ENCODE measurements at regions not wholly inside any gene's neighbourhood (a gene's known extent, or its start where the extent isn't known, plus 50 kb on each side); places are given as distances from the start of the nearest gene placed in this dataset.

DNA sequence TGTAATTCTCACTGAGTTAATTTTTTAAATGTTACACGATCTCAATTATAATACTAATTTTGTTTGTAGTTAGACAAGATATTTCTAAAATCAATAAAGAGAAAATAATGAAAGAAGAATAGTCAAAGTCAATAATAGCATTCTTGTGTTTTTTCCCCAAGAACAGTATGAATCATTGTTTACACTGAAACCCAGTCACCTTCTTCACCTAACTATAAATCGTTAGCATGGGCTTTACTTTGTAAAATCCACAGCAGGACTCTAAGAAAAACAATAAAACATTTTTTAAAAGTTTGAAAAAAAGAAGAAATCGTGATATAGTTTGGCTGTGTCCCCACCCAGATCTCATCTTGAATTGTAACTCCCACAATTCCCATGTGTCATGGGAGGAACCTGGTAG is 234.6 kb upstream of the LYPLAL1 start:
- Mint-ChIP-seq H3K9me3 (peaks cover 9% of the 10 kb centered on the region), H3K4me3 (no peak overlapping the region), H3K27me3 (ENCODE audit: low read depth) (no peaks in the 10 kb centered on the region), H3K27ac (no peak overlapping the region), H3K36me3 (ENCODE audit: low read depth) (no peaks in the 10 kb centered on the region), H3K4me1 (ENCODE audit: low read depth) (no peaks in the 10 kb centered on the region)
- no peak for DNase-seq (ENCODE audit: low spot score)

GRCh38 chr1:218942431-218942830 is 231.2 kb upstream of the LYPLAL1 start:
- Mint-ChIP-seq H3K27ac (no peak overlapping the region), H3K27me3 (ENCODE audit: low read depth) (no peaks in the 10 kb centered on the region), H3K4me3 (no peak overlapping the region), H3K9me3 (no peaks in the 10 kb centered on the region), H3K4me1 (ENCODE audit: low read depth) (no peaks in the 10 kb centered on the region), H3K36me3 (ENCODE audit: low read depth) (no peaks in the 10 kb centered on the region)
- DNase-seq (ENCODE audit: low spot score): no peak

DNA sequence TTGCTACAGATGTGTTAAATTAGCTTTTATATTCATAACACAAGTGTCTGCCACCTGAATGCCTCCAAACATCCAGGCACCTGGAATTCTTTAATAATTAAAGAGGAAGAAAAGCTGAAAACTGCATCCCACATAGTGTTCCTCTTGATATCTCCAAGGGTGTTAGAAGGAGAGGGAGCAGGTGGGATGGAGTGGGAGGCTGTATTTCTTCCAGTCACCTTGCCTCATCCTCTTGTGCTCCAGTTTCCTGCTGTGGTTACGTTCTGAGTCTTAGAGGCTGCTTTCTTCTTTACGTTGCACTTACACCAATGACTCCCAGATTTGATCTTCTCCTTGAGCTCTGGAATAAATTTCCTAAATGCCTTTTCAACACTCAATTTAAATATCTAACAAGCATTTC is 230.3 kb upstream of the LYPLAL1 start:
- no peaks in the 10 kb centered on the region for H3K4me1 Mint-ChIP-seq (ENCODE audit: low read depth)
- no peaks in the 10 kb centered on the region for H3K27me3 Mint-ChIP-seq (ENCODE audit: low read depth)
- H3K36me3 Mint-ChIP-seq (ENCODE audit: low read depth): no peaks in the 10 kb centered on the region
- no peak overlapping the region for H3K4me3 Mint-ChIP-seq
- DNase-seq (ENCODE audit: low spot score): no peak
- no peak overlapping the region for H3K27ac Mint-ChIP-seq
- H3K9me3 Mint-ChIP-seq: no peaks in the 10 kb centered on the region

- no peak for DNase-seq (ENCODE audit: low spot score)
- H3K9me3 Mint-ChIP-seq: no peaks in the 10 kb centered on the region
- no peaks in the 10 kb centered on the region for H3K27me3 Mint-ChIP-seq (ENCODE audit: low read depth)
- no peaks in the 10 kb centered on the region for H3K4me1 Mint-ChIP-seq (ENCODE audit: low read depth)
- H3K27ac Mint-ChIP-seq: no peak overlapping the region
- H3K36me3 Mint-ChIP-seq (ENCODE audit: low read depth): no peaks in the 10 kb centered on the region
- no peak overlapping the region for H3K4me3 Mint-ChIP-seq
These were observed 228.6 kb upstream of the LYPLAL1 start for GRCh38 chr1:218945050-218945449.

- no peaks in the 10 kb centered on the region for H3K9me3 Mint-ChIP-seq
- no peaks in the 10 kb centered on the region for H3K27me3 Mint-ChIP-seq (ENCODE audit: low read depth)
- DNase-seq (ENCODE audit: low spot score): no peak
- H3K36me3 Mint-ChIP-seq (ENCODE audit: low read depth): no peaks in the 10 kb centered on the region
- H3K4me3 Mint-ChIP-seq: no peak overlapping the region
- H3K27ac Mint-ChIP-seq: no peak overlapping the region
- H3K4me1 Mint-ChIP-seq (ENCODE audit: low read depth): no peaks in the 10 kb centered on the region
These were observed 227.5 kb upstream of the LYPLAL1 start for GRCh38 chr1:218946147-218946546.

DNA sequence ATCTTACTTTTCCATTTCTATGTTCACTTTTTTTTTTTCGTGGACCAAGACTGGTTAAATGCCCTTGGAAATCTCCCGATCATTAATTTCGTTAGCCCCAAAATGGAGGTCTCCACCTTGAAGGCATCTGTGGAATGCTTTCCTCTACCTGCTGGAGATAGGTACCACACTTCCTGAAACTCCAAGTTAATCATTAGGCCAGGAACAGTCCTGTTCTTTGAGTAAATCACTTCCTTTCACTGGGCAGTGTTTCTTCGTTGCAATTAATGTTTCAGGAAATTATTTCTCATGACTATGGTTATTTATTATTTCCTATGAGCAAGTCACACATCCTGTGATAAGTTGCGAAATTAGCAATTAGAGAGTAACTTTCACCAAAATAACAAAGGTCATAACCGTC is 225.2 kb upstream of the LYPLAL1 start:
- Mint-ChIP-seq H3K4me1 (ENCODE audit: low read depth) (no peaks in the 10 kb centered on the region), H3K9me3 (no peaks in the 10 kb centered on the region), H3K4me3 (no peak overlapping the region), H3K27me3 (ENCODE audit: low read depth) (no peaks in the 10 kb centered on the region), H3K27ac (no peak overlapping the region), H3K36me3 (ENCODE audit: low read depth) (no peaks in the 10 kb centered on the region)
- no peak for DNase-seq (ENCODE audit: low spot score)

GRCh38 chr1:218953386-218953785 is 220.3 kb upstream of the LYPLAL1 start:
- H3K4me1 Mint-ChIP-seq (ENCODE audit: low read depth): no peaks in the 10 kb centered on the region
- no peak for DNase-seq (ENCODE audit: low spot score)
- no peak overlapping the region for H3K27ac Mint-ChIP-seq
- H3K36me3 Mint-ChIP-seq (ENCODE audit: low read depth): no peaks in the 10 kb centered on the region
- no peaks in the 10 kb centered on the region for H3K9me3 Mint-ChIP-seq
- no peaks in the 10 kb centered on the region for H3K27me3 Mint-ChIP-seq (ENCODE audit: low read depth)
- H3K4me3 Mint-ChIP-seq: no peak overlapping the region

DNA sequence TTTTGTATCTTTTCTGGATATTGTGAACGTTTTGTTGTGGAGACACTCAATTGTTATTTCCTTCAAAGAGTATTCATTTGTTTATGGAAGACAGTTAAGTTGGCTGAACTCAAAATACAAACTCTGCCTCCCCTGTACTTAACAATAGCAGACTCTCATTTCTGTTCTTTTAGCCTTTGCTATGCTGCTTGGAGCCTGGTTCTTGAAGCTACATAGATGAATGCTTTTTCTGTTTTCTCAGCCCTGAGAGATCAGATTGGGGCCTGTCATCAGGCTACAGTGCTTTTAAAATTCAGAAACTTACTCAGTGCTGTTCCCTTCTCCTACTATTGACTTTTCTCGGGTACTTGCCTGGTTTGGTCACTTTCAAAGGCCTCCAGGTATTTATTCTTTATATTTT is 215.7 kb upstream of the LYPLAL1 start:
- H3K4me1 Mint-ChIP-seq (ENCODE audit: low read depth): no peaks in the 10 kb centered on the region
- H3K9me3 Mint-ChIP-seq: no peaks in the 10 kb centered on the region
- H3K4me3 Mint-ChIP-seq: no peak overlapping the region
- H3K27ac Mint-ChIP-seq: no peak overlapping the region
- no peaks in the 10 kb centered on the region for H3K36me3 Mint-ChIP-seq (ENCODE audit: low read depth)
- no peaks in the 10 kb centered on the region for H3K27me3 Mint-ChIP-seq (ENCODE audit: low read depth)
- DNase-seq (ENCODE audit: low spot score): no peak

DNA sequence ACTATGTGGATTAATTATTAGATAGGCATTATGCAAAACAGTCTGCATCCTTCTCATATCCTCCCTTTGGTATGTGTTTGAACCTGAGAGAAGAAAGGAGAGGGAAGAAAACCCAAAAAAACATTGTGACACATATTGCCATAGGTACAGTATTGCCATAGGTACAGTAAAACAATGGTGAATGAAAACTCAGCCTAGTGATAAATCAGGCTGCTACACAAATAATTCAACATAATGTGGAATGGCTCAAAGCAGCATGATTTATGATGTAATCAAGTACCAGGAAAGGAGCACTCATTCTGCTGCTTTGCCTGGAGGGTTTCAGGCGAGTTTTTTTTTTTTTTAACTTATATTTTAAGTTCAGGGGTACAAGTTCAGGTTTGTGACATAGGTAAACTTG is 213.9 kb upstream of the LYPLAL1 start:
- H3K36me3 Mint-ChIP-seq (ENCODE audit: low read depth): no peaks in the 10 kb centered on the region
- H3K4me3 Mint-ChIP-seq: no peak overlapping the region
- H3K27me3 Mint-ChIP-seq (ENCODE audit: low read depth): no peaks in the 10 kb centered on the region
- no peak for DNase-seq (ENCODE audit: low spot score)
- no peak overlapping the region for H3K27ac Mint-ChIP-seq
- no peaks in the 10 kb centered on the region for H3K9me3 Mint-ChIP-seq
- H3K4me1 Mint-ChIP-seq (ENCODE audit: low read depth): no peaks in the 10 kb centered on the region

- H3K4me3 Mint-ChIP-seq: no peak overlapping the region
- no peaks in the 10 kb centered on the region for H3K4me1 Mint-ChIP-seq (ENCODE audit: low read depth)
- H3K27me3 Mint-ChIP-seq (ENCODE audit: low read depth): no peaks in the 10 kb centered on the region
- no peaks in the 10 kb centered on the region for H3K36me3 Mint-ChIP-seq (ENCODE audit: low read depth)
- DNase-seq (ENCODE audit: low spot score): no peak
- H3K27ac Mint-ChIP-seq: no peak overlapping the region
- peaks cover 5% of the 10 kb centered on the region for H3K9me3 Mint-ChIP-seq
These were observed 209.1 kb upstream of the LYPLAL1 start for GRCh38 chr1:218964471-218965185.

DNA sequence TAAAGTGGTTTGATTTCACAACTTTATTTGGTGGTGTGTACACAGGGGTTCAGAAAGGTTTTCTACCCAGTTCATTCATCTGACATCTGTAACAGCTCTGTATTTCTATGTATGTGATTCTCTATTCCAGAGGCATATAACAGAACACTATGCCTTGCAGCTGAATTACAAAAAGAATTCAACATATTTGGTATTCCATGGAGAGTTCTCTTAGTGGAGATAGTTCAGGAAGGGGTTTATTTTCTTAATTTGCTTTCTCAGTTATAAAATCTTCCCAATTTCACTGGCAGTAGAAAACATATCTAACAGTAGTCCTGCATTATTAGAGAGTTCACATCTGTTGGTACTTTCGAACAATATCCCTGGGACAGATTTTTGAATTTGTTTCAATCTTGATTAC is 207.9 kb upstream of the LYPLAL1 start:
- Mint-ChIP-seq H3K27ac (no peak overlapping the region), H3K4me3 (no peak overlapping the region), H3K27me3 (ENCODE audit: low read depth) (no peaks in the 10 kb centered on the region), H3K9me3 (peaks cover 5% of the 10 kb centered on the region), H3K4me1 (ENCODE audit: low read depth) (no peaks in the 10 kb centered on the region), H3K36me3 (ENCODE audit: low read depth) (no peaks in the 10 kb centered on the region)
- DNase-seq (ENCODE audit: low spot score): no peak

DNA sequence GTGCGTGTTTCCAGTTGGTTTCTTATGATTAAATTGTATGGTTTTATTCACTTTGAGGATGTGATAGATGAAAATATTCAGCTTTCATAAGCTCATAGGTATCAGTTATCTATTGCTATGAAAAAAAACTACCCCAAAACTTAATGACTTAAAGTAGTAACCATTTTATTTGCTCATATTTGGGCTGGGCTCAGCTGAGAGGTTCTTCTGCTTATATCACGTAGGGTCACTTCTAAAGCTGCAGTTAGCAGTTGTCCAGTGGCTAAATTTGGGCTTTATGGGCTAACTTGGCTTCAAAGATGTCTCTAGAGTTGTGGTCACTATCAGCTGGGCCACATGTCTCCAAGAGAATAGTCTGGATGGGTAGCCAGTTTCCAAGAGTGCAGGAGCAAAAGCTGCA is 206.4 kb upstream of the LYPLAL1 start:
- no peak for DNase-seq (ENCODE audit: low spot score)
- Mint-ChIP-seq H3K27ac (no peak overlapping the region), H3K4me3 (no peak overlapping the region), H3K27me3 (ENCODE audit: low read depth) (no peaks in the 10 kb centered on the region), H3K36me3 (ENCODE audit: low read depth) (no peaks in the 10 kb centered on the region), H3K9me3 (peaks cover 9% of the 10 kb centered on the region), H3K4me1 (ENCODE audit: low read depth) (no peaks in the 10 kb centered on the region)

- Mint-ChIP-seq H3K4me3 (no peak overlapping the region), H3K36me3 (ENCODE audit: low read depth) (no peaks in the 10 kb centered on the region), H3K27me3 (ENCODE audit: low read depth) (no peaks in the 10 kb centered on the region), H3K9me3 (peaks cover 13% of the 10 kb centered on the region), H3K27ac (no peak overlapping the region), H3K4me1 (ENCODE audit: low read depth) (no peaks in the 10 kb centered on the region)
- DNase-seq (ENCODE audit: low spot score): no peak
These were observed 205.8 kb upstream of the LYPLAL1 start for GRCh38 chr1:218967836-218968235.

- no peaks in the 10 kb centered on the region for H3K27me3 Mint-ChIP-seq (ENCODE audit: low read depth)
- no peak overlapping the region for H3K27ac Mint-ChIP-seq
- peaks cover 13% of the 10 kb centered on the region for H3K9me3 Mint-ChIP-seq
- H3K36me3 Mint-ChIP-seq (ENCODE audit: low read depth): no peaks in the 10 kb centered on the region
- no peak overlapping the region for H3K4me3 Mint-ChIP-seq
- DNase-seq (ENCODE audit: low spot score): no peak
- no peaks in the 10 kb centered on the region for H3K4me1 Mint-ChIP-seq (ENCODE audit: low read depth)
These were observed 204.7 kb upstream of the LYPLAL1 start for GRCh38 chr1:218969006-218969405.

GRCh38 chr1:218970397-218970990 is 203.2 kb upstream of the LYPLAL1 start:
- no peaks in the 10 kb centered on the region for H3K4me1 Mint-ChIP-seq (ENCODE audit: low read depth)

More at GRCh38 chr1:218970397-218970990, 203.2 kb upstream of the LYPLAL1 start:
- DNase-seq (ENCODE audit: low spot score): no peak
- Mint-ChIP-seq H3K36me3 (ENCODE audit: low read depth) (no peaks in the 10 kb centered on the region), H3K4me3 (no peak overlapping the region), H3K9me3 (peaks cover 13% of the 10 kb centered on the region), H3K27ac (no peak overlapping the region), H3K27me3 (ENCODE audit: low read depth) (no peaks in the 10 kb centered on the region)

Data from T-helper 2 cell treated with Interferon-gamma antibody and Interleukin-4, amounts not matched to agents 5 μg/mL and 100 μg/mL, for 36 hours (primary cell).